AG09309 (cell line): ENCODE measurements at regions not wholly inside any gene's neighbourhood (a gene's known extent, or its start where the extent isn't known, plus 50 kb on each side); places are given as distances from the start of the nearest gene placed in this dataset.

Source experiments
- DNase-seq: peaks from one replicate; pipeline ENCODE4 v3.0.0-alpha.2; 2010; ENCODE audit warnings: low read depth
- H3K4me3 ChIP-seq: 2 replicates; pipeline ENCODE4 v1.5.1; 2011; ENCODE audit warnings: mild to moderate bottlenecking, low read depth, low read length, moderate library complexity; ENCODE audit not compliant: control insufficient read depth
- CTCF ChIP-seq: IDR thresholded peaks from 2 replicates; pipeline ENCODE4 v1.5.1; 2011; ENCODE audit warnings: mild to moderate bottlenecking, low read depth, low read length, inconsistent platforms; ENCODE audit not compliant: insufficient read depth, control insufficient read depth; ENCODE audit errors: missing control alignments

- no peak overlapping the region for H3K4me3 ChIP-seq
- no peak for TF ChIP-seq CTCF
- DNase-seq = no peak
Observed at GRCh38 chr16:56019274-56019673, 144.1 kb upstream of the CES5A start.

- TF ChIP-seq CTCF = no peak
- no peak for DNase-seq
- H3K4me3 ChIP-seq = no peak overlapping the region
Observed at GRCh38 chr16:56013962-56014552, 138.9 kb upstream of the CES5A start.

GRCh38 chr16:56012482-56012811, 137.3 kb upstream of the CES5A start:
- no peak overlapping the region for H3K4me3 ChIP-seq

GRCh38 chr16:56011808-56012481, 136.8 kb upstream of the CES5A start:
- no peak overlapping the region for H3K4me3 ChIP-seq

More at GRCh38 chr16:56012482-56012811, 137.3 kb upstream of the CES5A start:
- DNase-seq = no peak
- no peak for TF ChIP-seq CTCF

GRCh38 chr16:56005958-56006357, 130.8 kb upstream of the CES5A start:
- no peak for DNase-seq
- no peak for TF ChIP-seq CTCF

More at GRCh38 chr16:56011808-56012481, 136.8 kb upstream of the CES5A start:
- DNase-seq = no peak
- no peak for TF ChIP-seq CTCF

GRCh38 chr16:55999683-56000082, 124.5 kb upstream of the CES5A start:
- DNase-seq = no peak
- H3K4me3 ChIP-seq = no peak overlapping the region
- no peak for TF ChIP-seq CTCF

More at GRCh38 chr16:56005958-56006357, 130.8 kb upstream of the CES5A start:
- no peak overlapping the region for H3K4me3 ChIP-seq
